ENCODE measurements at regions not wholly inside any gene's neighbourhood (a gene's known extent, or its start where the extent isn't known, plus 50 kb on each side); places are given as distances from the start of the nearest gene placed in this dataset.

GRCh38 chr9:78788101-78788500, 491.2 kb downstream of the PSAT1 start:
- DNase-seq (ENCODE audit: low spot score), result no peak

GRCh38 chr9:78791779-78792178, 494.9 kb downstream of the PSAT1 start:
- DNase-seq (ENCODE audit: low spot score), result no peak

GRCh38 chr9:78792745-78793144, 495.8 kb downstream of the PSAT1 start:
- DNase-seq (ENCODE audit: low spot score), result no peak

DNA sequence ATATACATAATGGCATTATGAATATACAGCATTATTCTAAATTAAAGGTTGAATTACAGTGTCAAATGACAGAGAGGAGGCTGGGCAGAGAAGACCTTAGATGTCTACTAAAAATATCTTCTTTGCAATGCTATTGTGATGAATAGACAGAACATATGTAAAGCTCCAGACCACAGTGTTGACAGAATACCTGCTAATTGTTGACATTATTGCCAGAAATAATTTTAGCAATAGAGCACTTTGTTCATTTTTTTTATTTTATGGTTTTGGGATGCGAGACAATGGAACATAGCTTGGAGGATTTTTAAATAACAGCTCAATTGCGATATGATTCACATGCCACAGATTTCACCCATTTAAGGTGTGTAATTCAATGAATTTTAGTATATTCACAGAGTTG, 508.8 kb downstream of the PSAT1 start:
- DNase-seq (ENCODE audit: low spot score), result no peak

GRCh38 chr9:78806492-78807160, 509.7 kb downstream of the PSAT1 start:
- DNase-seq (ENCODE audit: low spot score), result no peak

DNA sequence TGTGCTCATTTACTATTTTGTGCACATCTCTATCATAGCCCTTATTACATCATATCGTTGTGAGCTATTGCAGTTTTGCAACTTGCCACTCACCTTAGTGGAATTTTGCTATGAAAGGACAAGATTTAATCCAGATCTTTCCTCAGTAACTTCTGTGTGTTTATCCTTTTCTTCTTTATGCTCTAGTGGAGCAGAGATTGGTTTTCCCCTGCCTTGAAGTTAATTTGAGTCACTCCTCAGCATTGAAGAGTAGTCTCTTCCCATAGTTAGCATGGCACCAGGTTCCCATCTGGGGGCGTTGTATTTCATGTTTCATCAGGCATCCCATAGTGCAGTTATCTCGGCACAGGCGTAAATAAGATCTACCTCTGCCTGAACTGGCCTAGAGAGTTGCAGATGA, 510.4 kb downstream of the PSAT1 start:
- DNase-seq (ENCODE audit: low spot score), result no peak

DNA sequence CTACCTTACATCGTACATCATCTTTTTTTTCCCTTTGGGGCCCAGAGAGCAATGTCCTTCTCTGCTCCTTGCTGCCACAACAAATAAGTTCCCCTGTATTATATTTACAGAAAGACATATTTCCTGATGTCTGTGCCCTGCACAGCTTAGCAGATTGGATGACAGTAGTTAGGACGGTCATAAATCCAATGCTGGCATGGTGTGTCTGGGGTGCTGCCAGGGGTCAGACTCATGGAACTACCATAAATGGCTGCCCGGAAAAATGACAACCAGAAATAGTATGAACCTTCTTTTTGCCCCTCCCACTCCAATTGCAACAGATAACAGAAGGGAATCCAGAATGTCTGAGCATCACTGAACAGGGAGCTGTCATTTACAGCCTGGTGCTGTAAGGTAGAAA, 511.1 kb downstream of the PSAT1 start:
- no peak for DNase-seq (ENCODE audit: low spot score)

DNA sequence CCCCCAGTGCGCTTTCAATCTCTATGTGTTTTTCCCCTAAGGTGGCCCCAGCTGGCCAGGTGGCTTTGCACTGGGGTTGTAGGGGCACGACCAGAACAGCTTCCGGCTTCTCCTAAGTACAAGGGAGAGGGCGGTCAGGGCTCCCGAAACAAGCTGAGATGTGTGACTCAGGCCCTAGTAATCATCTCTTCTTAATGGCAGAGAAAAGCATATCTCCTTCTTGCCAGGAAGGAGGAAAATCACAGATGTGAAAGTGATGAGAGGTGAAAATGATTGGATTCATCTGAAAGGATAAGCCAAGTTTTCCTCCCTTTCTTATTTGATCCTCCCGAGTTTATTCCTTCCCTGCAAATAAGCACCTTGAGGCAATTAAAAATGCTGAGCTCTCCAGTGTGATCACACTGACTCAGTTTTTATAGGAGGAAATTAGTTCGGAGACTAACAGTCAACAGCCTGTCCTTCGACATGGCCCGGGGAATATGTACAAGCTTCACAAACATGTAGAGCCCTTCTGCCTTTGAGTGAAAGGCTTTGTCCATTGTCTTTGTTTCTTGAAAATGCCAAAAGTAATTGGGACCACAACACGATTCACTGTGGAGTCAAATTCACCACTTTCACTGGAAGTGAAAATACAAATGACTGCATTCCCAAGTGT, 514.8 kb downstream of the PSAT1 start:
- peak; percentile 87 for DNase-seq (ENCODE audit: low spot score)

DNA sequence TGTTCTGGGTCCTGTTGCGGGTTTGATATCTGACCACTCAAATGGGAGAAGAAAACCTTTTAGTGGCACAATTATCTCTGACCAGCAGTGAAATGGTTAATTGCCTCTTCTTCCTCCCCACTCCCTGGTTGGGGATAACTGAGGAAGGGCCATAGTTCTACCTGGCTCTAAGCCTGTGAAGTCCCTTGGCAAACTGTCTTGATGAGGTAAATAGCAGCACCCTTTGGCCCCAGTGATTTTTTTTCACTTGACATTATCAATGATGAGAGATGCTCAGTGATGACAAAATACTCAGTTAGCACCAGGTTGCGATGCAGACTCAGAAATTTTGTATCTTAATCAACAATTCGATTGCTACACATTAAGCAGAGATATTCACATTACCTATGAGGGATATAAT, 515.7 kb downstream of the PSAT1 start:
- no peak for DNase-seq (ENCODE audit: low spot score)

DNA sequence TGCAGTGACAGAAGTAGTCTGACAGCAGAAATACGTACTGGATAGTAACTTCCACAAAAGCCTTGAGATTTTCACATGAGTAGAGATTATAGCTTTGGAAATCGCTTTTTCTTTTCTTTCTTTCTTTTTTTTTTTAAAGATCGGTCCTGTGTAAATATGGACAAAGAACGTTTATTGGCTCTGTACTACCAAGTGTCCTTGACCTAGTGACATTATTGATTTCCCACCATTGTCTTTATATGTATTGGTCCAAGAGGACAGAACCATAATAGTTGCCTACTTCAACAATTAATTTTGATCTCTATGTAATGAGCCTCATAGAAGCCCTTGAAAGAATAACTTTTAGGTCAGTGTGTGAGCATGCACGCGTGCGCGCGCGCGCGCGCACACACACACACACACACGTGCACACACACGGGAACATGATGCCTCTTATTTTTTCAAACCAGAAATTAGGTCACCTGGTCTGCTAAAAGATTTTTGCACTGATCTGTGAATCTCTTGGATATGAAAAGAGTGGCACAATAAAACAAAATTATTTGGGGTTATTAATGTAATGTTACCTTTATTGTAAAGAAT, 516.8 kb downstream of the PSAT1 start:
- no peak for DNase-seq (ENCODE audit: low spot score)

GRCh38 chr9:78821126-78821822, 524.3 kb downstream of the PSAT1 start:
- peak; percentile 89 for DNase-seq (ENCODE audit: low spot score)

GRCh38 chr9:78826527-78826926, 529.6 kb downstream of the PSAT1 start:
- DNase-seq (ENCODE audit: low spot score), result no peak

DNA sequence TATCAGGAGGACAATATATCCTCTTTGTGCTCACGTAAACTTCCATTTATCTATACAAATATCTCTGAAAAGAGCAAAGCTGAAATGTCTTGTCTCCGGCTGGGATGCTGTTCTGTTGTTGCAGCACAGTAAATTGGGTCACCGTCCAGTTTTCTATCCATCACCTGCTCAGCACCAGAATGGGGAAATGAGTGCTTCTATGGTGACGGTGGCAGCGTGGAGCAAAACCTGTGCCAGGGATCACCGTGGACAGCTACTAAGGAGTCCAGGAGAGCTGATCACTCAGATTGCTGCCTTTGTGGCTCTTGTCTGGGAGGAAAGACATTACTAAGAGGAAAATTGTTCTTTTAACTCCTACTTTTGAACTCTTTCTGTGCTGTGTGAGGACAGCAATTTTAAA, 531.6 kb downstream of the PSAT1 start:
- DNase-seq (ENCODE audit: low spot score), result no peak

- no peak for DNase-seq (ENCODE audit: low spot score)
Measured at GRCh38 chr9:78830301-78830700, 533.4 kb downstream of the PSAT1 start.

DNA sequence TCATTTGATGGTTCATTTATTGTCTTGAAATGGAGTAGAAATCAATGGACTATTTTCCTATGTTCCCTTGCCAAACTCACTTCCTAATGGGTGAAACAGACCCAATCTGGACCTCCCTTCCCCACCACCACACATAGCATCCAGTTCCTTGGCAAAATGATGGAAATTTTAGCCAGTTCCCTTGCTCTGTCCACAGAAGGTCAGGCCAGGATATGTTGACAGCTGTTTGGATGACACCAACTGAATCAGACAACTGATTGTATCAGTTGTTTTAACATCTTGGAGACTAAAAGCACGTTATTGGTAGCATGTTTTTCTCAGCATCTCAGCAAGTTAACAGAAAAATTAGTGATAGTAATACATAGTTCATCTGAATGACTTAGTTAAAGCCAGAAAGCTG, 534.8 kb downstream of the PSAT1 start:
- DNase-seq (ENCODE audit: low spot score), result no peak

DNA sequence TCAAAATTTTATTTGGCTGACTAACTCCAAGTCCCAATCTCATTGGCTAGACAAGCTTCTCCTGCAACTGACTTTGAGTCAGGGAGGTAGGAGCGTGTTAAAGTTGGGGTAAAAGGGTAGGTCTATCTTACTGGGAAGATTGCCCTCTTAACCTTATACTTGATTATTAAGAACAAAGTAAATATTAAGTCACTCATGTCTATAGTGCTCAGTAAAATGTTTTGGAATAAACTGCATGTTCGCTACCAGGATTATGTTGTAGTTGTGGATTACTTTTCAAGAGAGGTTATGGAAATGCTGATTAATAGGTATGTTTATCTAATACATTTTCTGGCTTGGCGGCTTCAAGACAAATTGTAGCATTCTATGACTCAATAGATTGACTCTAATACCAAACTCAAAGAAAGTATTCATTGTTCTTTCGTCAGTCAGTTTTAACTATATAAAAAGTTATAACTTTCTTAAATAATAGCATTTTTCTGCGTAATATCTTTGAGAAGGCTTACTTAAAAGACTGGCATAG, 539.1 kb downstream of the PSAT1 start:
- DNase-seq (ENCODE audit: low spot score), result no peak

GRCh38 chr9:78839252-78839651, 542.3 kb downstream of the PSAT1 start:
- no peak for DNase-seq (ENCODE audit: low spot score)

- DNase-seq (ENCODE audit: low spot score), result no peak
Measured at GRCh38 chr9:78848061-78848460, 551.1 kb downstream of the PSAT1 start.

GRCh38 chr9:78856144-78856543, 559.2 kb downstream of the PSAT1 start:
- peak; percentile 94 for DNase-seq (ENCODE audit: low spot score)

GRCh38 chr9:78856781-78857180, 559.9 kb downstream of the PSAT1 start:
- no peak for DNase-seq (ENCODE audit: low spot score)

DNA sequence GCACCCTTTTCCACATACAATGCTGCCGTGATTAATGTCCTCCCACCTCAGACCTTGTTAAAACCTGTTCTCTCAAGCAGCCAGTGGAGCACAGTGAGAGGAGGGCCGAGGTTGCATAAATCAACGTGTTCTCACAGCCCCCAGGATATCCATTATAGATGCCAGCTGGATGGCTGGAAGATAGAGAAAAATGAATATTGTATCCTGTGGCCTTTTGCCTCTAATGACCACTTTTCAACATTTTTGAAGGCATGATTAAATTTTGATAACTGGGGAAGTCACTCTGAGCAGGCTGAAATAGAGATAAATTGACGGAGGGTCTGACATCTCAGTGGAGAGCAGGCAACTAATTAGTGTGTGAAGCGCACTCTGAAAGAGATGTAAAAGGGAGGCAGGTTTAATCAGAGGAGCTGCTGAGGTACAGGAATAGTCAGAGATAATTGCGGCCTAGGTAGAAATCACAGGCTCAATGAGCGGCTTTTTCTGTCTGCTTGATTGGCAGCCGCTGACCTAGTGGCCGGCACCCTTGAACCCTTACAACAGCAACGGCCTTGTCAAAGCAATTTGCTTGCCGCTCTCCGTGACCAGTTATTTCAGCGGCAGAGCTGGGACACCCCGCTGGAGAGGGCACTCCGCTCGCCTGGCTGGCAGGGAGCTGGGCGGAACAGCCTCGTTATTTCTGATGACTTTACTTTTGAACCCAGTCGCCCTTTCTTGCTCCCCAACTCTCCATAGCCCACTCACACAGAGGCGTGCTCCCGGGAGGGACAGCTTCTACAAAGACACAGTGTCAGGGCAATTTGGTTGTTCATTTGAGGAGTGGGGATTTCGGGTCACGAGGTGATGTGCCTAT, 560.7 kb downstream of the PSAT1 start:
- DNase-seq (ENCODE audit: low spot score), result peak; percentile 92

- DNase-seq (ENCODE audit: low spot score), result peak; percentile 92
Measured at GRCh38 chr9:78858266-78858665, 561.3 kb downstream of the PSAT1 start.

Data from A172 (cell line).